ENCODE measurements at regions not wholly inside any gene's neighbourhood (a gene's known extent, or its start where the extent isn't known, plus 50 kb on each side); places are given as distances from the start of the nearest gene placed in this dataset.

DNA sequence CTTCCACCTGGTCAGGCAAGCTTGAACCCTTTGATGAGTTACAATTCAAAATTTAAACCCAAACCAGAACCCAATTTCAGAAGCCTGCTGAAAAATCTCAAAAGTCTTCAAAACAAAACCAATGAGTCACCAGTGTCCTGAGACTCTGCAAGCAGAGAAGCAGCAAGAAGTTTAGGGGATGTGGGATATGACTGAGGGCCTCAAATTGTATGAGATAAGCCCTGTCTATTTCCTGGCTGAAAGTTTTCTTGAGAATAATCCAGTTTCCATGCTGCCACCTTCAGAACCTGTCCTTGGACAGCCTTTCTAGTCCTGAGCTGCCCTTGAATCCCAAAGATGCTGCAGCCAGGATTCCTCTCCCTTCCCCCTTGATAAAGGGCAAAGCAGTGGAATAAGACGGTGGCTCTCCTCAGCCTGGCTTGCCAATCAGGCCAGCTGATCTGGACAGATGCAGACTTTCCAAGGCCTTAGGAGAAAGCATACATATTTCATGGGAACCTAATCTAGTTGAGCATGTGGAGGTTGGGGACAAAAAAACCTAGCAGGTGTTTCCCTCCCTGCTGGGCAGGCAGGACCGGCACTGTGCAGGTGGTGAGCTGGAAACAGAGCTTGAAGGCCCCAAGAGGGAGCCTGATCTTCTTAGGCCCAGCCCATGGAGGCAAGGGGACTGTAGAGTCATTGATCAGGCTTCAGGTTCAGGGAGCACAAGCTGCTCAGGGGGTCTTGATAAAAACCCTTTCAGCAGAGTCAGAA is 278.0 kb upstream of the MGAT5 start:
- Histone ChIP-seq H3K4me1 (ENCODE audit: insufficient read depth, low read length, poor library complexity, severe bottlenecking) (no peaks in the 10 kb centered on the region), H3K27me3 (replicated peaks; ENCODE audit: insufficient read depth, low read depth, low read length, poor library complexity) (no peaks in the 10 kb centered on the region), H3K36me3 (ENCODE audit: insufficient read depth, low read length, poor library complexity, severe bottlenecking) (no peaks in the 10 kb centered on the region), H3K27ac (ENCODE audit: low read depth, low read length, poor library complexity, severe bottlenecking) (no peak overlapping the region), H3K4me3 (ENCODE audit: low read depth, low read length, poor library complexity, severe bottlenecking) (no peak overlapping the region), H3K9me3 (ENCODE audit: low read depth, low read length, poor library complexity, severe bottlenecking) (no peaks in the 10 kb centered on the region)
- intact Hi-C loops (cut with micrococcal nuclease; ENCODE audit: unreplicated experiment): no loop called here
- BruUV-seq (replicated peaks): no TSS peak
- TF ChIP-seq, protein P1, sequence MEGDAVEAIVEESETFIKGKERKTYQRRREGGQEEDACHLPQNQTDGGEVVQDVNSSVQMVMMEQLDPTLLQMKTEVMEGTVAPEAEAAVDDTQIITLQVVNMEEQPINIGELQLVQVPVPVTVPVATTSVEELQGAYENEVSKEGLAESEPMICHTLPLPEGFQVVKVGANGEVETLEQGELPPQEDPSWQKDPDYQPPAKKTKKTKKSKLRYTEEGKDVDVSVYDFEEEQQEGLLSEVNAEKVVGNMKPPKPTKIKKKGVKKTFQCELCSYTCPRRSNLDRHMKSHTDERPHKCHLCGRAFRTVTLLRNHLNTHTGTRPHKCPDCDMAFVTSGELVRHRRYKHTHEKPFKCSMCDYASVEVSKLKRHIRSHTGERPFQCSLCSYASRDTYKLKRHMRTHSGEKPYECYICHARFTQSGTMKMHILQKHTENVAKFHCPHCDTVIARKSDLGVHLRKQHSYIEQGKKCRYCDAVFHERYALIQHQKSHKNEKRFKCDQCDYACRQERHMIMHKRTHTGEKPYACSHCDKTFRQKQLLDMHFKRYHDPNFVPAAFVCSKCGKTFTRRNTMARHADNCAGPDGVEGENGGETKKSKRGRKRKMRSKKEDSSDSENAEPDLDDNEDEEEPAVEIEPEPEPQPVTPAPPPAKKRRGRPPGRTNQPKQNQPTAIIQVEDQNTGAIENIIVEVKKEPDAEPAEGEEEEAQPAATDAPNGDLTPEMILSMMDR (conservative IDR thresholded peaks at IDR 0.05; ENCODE audit: low read depth, low read length): no peak
- no peak for TF ChIP-seq EZH2 (IDR thresholded peaks at IDR 0.05; ENCODE audit: borderline replicate concordance, low read depth, low read length, poor library complexity, severe bottlenecking)
- DNase-seq (ENCODE audit: low spot score): no peak
- POLR2A ChIA-PET (ENCODE audit: low non-redundant PET): no interaction called here
- CTCF ChIA-PET: no interaction called here

DNA sequence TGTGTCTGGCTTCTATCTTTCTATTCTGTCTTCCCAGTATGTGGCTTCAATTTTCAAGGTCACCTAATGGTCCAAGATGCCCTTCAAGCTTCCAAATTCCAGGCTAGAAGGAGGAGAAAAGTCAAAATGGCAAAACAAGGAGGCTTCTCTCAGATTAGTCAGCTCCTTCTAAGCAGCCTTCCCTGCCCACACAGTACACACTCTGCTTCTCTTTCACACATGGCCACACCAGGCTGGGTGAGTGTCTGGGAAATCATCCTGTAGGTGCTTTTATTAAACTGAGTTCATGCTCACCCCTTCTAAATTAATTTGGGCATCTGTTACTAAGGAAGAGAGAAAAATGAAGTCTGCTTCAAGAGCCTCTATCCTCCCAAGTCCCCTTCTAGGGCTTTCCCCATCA is 277.2 kb upstream of the MGAT5 start:
- DNase-seq (ENCODE audit: low spot score): no peak
- no TSS peak for BruUV-seq (replicated peaks)
- Histone ChIP-seq H3K4me3 (ENCODE audit: low read depth, low read length, poor library complexity, severe bottlenecking) (no peak overlapping the region), H3K4me1 (ENCODE audit: insufficient read depth, low read length, poor library complexity, severe bottlenecking) (no peaks in the 10 kb centered on the region), H3K27me3 (replicated peaks; ENCODE audit: insufficient read depth, low read depth, low read length, poor library complexity) (no peaks in the 10 kb centered on the region), H3K27ac (ENCODE audit: low read depth, low read length, poor library complexity, severe bottlenecking) (no peak overlapping the region), H3K36me3 (ENCODE audit: insufficient read depth, low read length, poor library complexity, severe bottlenecking) (no peaks in the 10 kb centered on the region), H3K9me3 (ENCODE audit: low read depth, low read length, poor library complexity, severe bottlenecking) (no peaks in the 10 kb centered on the region)
- CTCF ChIA-PET: no interaction called here
- POLR2A ChIA-PET (ENCODE audit: low non-redundant PET): no interaction called here
- intact Hi-C loops (cut with micrococcal nuclease; ENCODE audit: unreplicated experiment): no loop called here
- no peak for TF ChIP-seq EZH2 (IDR thresholded peaks at IDR 0.05; ENCODE audit: borderline replicate concordance, low read depth, low read length, poor library complexity, severe bottlenecking)
- TF ChIP-seq, protein P1 (conservative IDR thresholded peaks at IDR 0.05; ENCODE audit: low read depth, low read length): no peak

DNA sequence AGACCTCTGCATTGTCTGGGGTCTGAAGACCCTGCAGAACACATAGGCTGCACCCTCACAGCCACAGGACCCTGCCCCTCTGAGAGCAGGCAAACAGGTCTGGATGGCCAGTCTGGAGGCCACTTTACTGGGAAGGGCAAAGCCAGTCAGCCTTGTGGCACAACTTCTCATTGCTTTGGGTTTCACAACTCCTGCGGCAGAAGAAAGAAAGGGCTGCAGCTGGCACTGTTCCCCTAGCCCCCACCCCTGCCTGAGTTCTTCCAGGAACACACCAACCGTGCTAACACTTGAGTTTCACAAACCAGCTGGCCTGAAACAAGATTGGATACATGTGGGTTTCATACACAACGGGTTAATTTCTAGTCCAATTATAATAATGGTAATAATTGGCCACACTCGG is 276.5 kb upstream of the MGAT5 start:
- Histone ChIP-seq H3K27ac (ENCODE audit: low read depth, low read length, poor library complexity, severe bottlenecking) (no peak overlapping the region), H3K27me3 (replicated peaks; ENCODE audit: insufficient read depth, low read depth, low read length, poor library complexity) (no peaks in the 10 kb centered on the region), H3K36me3 (ENCODE audit: insufficient read depth, low read length, poor library complexity, severe bottlenecking) (no peaks in the 10 kb centered on the region), H3K4me3 (ENCODE audit: low read depth, low read length, poor library complexity, severe bottlenecking) (no peak overlapping the region), H3K9me3 (ENCODE audit: low read depth, low read length, poor library complexity, severe bottlenecking) (no peaks in the 10 kb centered on the region), H3K4me1 (ENCODE audit: insufficient read depth, low read length, poor library complexity, severe bottlenecking) (no peaks in the 10 kb centered on the region)
- DNase-seq (ENCODE audit: low spot score): peak; percentile 1
- TF ChIP-seq EZH2 (IDR thresholded peaks at IDR 0.05; ENCODE audit: borderline replicate concordance, low read depth, low read length, poor library complexity, severe bottlenecking): no peak
- TF ChIP-seq, protein P1 (conservative IDR thresholded peaks at IDR 0.05; ENCODE audit: low read depth, low read length): no peak
- intact Hi-C loops (cut with micrococcal nuclease; ENCODE audit: unreplicated experiment): no loop called here
- BruUV-seq (replicated peaks): no TSS peak
- POLR2A ChIA-PET (ENCODE audit: low non-redundant PET): no interaction called here
- CTCF ChIA-PET: no interaction called here

Measured in A673 (cell line).